Osteocyte (in vitro differentiated cells): ENCODE measurements at regions not wholly inside any gene's neighbourhood (a gene's known extent, or its start where the extent isn't known, plus 50 kb on each side); places are given as distances from the start of the nearest gene placed in this dataset.

ENCODE experiments used
- DNase-seq: peaks from one replicate; pipeline ENCODE4 v3.0.0; 2021; ENCODE audit warnings: mixed read lengths; ENCODE audit not compliant: unreplicated experiment; ENCODE audit errors: extremely low spot score
- H3K27ac Mint-ChIP-seq: one replicate; pipeline ENCODE4 v1.8.0; 2021; ENCODE audit warnings: mild to moderate bottlenecking, mixed read lengths; ENCODE audit not compliant: unreplicated experiment
- H3K27me3 Mint-ChIP-seq: one replicate; pipeline ENCODE4 v1.8.0; 2021; ENCODE audit warnings: mixed read lengths; ENCODE audit not compliant: unreplicated experiment
- H3K36me3 Mint-ChIP-seq: one replicate; pipeline ENCODE4 v1.8.0; 2021; ENCODE audit warnings: mixed read lengths; ENCODE audit not compliant: unreplicated experiment
- H3K4me1 Mint-ChIP-seq: one replicate; pipeline ENCODE4 v1.8.0; 2021; ENCODE audit warnings: mixed read lengths; ENCODE audit not compliant: unreplicated experiment
- H3K4me3 Mint-ChIP-seq: one replicate; pipeline ENCODE4 v1.8.0; 2021; ENCODE audit warnings: mild to moderate bottlenecking, moderate library complexity, mixed read lengths; ENCODE audit not compliant: unreplicated experiment
- H3K9me3 Mint-ChIP-seq: one replicate; pipeline ENCODE4 v1.8.0; 2021; ENCODE audit warnings: mixed read lengths; ENCODE audit not compliant: unreplicated experiment
- TF ChIP-seq, protein P1 (sequence below): fragments of 200-600 bp; sonication (generic); IDR thresholded peaks from 2 replicates; pipeline ENCODE4 v1.5.0; 2021; ENCODE audit warnings: antibody characterized with exemption, mild to moderate bottlenecking, moderate library complexity

DNA sequence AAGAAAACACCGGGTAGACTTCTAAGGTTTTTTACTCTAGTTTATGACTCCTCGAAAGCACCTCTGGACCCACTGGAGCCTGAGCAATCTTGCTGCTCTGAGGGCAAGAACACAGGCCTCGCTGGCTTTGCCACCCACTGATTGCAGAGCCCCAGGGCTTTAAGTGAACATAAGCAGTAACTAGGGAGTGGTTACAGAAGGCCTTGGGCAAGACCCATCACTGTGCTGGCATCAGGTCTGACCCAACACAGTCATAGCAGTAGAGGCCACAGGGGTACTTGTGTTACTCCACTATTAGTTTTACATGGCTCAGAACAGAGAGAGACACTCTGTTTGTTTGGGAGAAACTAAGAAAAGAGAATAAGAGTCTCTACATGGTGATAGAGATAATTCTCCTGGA, 684.5 kb downstream of the FAM181B start:
- H3K9me3 Mint-ChIP-seq, result peaks cover 14% of the 10 kb centered on the region

DNA sequence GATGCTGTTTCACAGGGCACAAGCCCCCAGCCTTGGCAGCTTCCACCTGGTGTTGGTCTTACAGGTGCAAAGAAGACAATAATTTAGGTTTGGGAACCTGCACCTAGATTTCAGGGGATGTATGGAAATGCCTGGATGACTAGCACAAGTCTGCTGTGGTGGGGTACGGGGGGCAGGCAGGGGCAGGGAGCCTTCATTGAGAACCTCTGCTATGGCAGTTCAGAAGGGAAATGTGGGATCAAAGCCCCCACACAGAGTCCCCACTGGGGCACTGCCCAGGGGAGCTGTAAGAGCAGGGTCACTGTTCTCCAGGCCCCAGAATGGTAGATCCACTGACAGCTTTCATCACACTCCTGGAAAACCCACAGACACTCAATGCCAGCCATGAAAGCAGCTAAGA, 686.5 kb downstream of the FAM181B start:
- Mint-ChIP-seq H3K9me3 (peaks cover 14% of the 10 kb centered on the region), H3K36me3 (no peaks in the 10 kb centered on the region), H3K4me3 (no peak overlapping the region), H3K27ac (no peak overlapping the region), H3K4me1 (peaks cover 13% of the 10 kb centered on the region), H3K27me3 (peaks cover 11% of the 10 kb centered on the region)
- TF ChIP-seq, protein P1, sequence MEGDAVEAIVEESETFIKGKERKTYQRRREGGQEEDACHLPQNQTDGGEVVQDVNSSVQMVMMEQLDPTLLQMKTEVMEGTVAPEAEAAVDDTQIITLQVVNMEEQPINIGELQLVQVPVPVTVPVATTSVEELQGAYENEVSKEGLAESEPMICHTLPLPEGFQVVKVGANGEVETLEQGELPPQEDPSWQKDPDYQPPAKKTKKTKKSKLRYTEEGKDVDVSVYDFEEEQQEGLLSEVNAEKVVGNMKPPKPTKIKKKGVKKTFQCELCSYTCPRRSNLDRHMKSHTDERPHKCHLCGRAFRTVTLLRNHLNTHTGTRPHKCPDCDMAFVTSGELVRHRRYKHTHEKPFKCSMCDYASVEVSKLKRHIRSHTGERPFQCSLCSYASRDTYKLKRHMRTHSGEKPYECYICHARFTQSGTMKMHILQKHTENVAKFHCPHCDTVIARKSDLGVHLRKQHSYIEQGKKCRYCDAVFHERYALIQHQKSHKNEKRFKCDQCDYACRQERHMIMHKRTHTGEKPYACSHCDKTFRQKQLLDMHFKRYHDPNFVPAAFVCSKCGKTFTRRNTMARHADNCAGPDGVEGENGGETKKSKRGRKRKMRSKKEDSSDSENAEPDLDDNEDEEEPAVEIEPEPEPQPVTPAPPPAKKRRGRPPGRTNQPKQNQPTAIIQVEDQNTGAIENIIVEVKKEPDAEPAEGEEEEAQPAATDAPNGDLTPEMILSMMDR, result no peak
- no peak for DNase-seq

More for the DNA sequence above, 684.5 kb downstream of the FAM181B start:
- peaks cover 20% of the 10 kb centered on the region for H3K27me3 Mint-ChIP-seq
- peaks cover 8% of the 10 kb centered on the region for H3K4me1 Mint-ChIP-seq
- no peak overlapping the region for H3K4me3 Mint-ChIP-seq
- TF ChIP-seq, protein P1, result no peak
- H3K36me3 Mint-ChIP-seq, result no peaks in the 10 kb centered on the region
- no peak for DNase-seq
- no peak overlapping the region for H3K27ac Mint-ChIP-seq

DNA sequence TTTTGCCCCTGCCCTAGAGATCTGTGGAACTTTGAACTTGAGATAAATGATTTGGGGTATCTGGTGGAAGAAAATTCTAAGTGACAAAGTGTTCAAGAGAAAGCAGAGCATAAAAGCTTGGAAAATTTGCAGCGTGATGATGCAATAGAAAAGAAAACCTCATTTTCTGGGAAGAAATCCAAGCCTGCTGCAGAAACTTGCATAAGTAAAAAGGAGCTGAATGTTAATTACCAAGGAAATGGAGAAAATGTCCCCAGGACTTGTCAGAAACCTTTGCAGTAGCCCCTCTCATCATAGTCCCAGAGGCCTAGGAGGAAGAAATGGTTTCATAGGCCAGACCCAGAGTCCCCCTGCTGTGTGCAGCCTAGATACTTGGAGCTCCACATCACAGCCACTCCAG, 686.9 kb downstream of the FAM181B start:
- Mint-ChIP-seq H3K4me3 (no peak overlapping the region), H3K27ac (no peak overlapping the region), H3K4me1 (peaks cover 13% of the 10 kb centered on the region), H3K9me3 (peaks cover 11% of the 10 kb centered on the region), H3K27me3 (peaks cover 6% of the 10 kb centered on the region), H3K36me3 (no peaks in the 10 kb centered on the region)
- TF ChIP-seq, protein P1, result no peak
- DNase-seq, result no peak

DNA sequence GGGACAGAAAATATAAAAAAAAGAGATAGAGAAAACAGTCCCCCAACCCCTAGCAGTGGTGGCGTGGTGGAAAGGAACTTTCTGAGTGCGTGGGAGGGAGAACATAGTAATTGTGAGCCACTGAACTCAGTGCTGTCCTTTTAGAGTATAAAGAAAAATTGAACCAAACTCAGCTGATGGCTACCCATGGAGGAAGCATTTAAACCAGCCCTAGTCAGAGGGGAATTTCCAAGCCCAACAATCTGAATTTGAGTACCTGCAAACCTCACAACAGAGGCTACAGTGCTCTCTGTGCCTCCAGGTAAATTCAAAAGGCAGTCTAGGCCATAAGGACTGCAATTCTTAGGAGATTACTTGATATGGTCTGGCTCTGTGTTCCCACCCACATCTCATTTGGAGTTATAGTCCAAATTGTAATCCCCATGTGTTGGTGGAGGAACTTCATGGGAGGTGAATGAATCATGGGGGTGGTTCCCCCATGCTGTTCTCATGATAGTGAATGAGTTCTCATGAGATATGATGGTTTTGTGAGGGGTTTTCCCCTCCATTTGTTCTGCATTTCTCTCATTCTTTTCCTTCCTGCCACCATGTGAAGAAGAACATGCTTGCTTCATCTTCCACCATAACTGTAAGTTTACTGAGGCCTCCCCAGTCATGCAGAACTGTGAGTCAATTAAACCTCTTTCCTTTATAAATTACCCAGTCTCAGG, 687.8 kb downstream of the FAM181B start:
- no peak overlapping the region for H3K4me3 Mint-ChIP-seq
- H3K27me3 Mint-ChIP-seq, result no peaks in the 10 kb centered on the region
- DNase-seq, result no peak
- H3K27ac Mint-ChIP-seq, result no peak overlapping the region
- TF ChIP-seq, protein P1, result no peak
- no peaks in the 10 kb centered on the region for H3K36me3 Mint-ChIP-seq
- peaks cover 4% of the 10 kb centered on the region for H3K9me3 Mint-ChIP-seq
- peaks cover 13% of the 10 kb centered on the region for H3K4me1 Mint-ChIP-seq

DNA sequence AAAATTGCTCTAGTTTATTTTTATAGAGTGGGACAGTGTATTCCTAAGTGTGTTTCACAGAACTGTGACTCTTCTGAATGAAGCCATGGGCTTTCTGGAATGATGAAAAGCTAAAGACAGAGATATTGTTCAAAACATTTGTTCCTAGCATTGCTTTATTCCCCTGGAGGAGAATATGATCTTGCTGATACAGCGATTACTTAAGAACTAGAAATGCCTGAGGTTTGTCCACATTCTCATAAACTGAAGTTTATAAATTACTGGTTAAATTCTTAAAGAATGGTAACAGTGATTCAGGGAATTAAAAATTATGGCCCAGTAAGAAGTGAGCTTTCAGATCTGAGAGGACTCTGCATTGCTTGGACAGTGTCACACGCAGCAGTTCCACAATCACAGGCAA, 690.3 kb downstream of the FAM181B start:
- no peak for DNase-seq
- no peaks in the 10 kb centered on the region for H3K36me3 Mint-ChIP-seq
- H3K4me1 Mint-ChIP-seq, result peaks cover 13% of the 10 kb centered on the region
- TF ChIP-seq, protein P1, result no peak
- no peak overlapping the region for H3K27ac Mint-ChIP-seq
- peaks cover 4% of the 10 kb centered on the region for H3K9me3 Mint-ChIP-seq
- no peak overlapping the region for H3K4me3 Mint-ChIP-seq
- H3K27me3 Mint-ChIP-seq, result no peaks in the 10 kb centered on the region
